WTC11 (cell line): ENCODE measurements at regions not wholly inside any gene's neighbourhood (a gene's known extent, or its start where the extent isn't known, plus 50 kb on each side); places are given as distances from the start of the nearest gene placed in this dataset.

Source experiments
- ATF1 ChIP-seq: sonication (generic); formaldehyde crosslinking; IDR thresholded peaks from 2 replicates; pipeline ENCODE4 v1.8.1; 2023; ENCODE audit warnings: mild to moderate bottlenecking, moderate library complexity, missing genetic modification reagents
- ATF6 ChIP-seq: sonication (generic); formaldehyde crosslinking; IDR thresholded peaks from 2 replicates; pipeline ENCODE4 v1.8.1; 2023; ENCODE audit warnings: mild to moderate bottlenecking, missing genetic modification reagents
- CTCF ChIP-seq: fragments of 200-600 bp; IDR thresholded peaks from 2 replicates; pipeline ENCODE4 v1.8.0; 2022; ENCODE audit warnings: antibody characterized with exemption
- FOXP1 ChIP-seq: sonication (generic); formaldehyde crosslinking; IDR thresholded peaks from 2 replicates; pipeline ENCODE4 v1.8.0; 2022; ENCODE audit warnings: missing genetic modification reagents, mild to moderate bottlenecking, moderate library complexity, borderline replicate concordance
- HMGXB4 ChIP-seq: sonication (generic); formaldehyde crosslinking; IDR thresholded peaks from 2 replicates; pipeline ENCODE4 v1.8.1; 2023; ENCODE audit warnings: mild to moderate bottlenecking, moderate library complexity, missing genetic modification reagents
- MAX ChIP-seq: sonication (generic); formaldehyde crosslinking; IDR thresholded peaks from 2 replicates; pipeline ENCODE4 v1.8.0; 2022; ENCODE audit warnings: mild to moderate bottlenecking, missing genetic modification reagents
- NR3C1 ChIP-seq: sonication (generic); formaldehyde crosslinking; conservative IDR thresholded peaks from 2 replicates; pipeline ENCODE4 v1.8.1; 2023; ENCODE audit warnings: low read depth, mild to moderate bottlenecking, missing genetic modification reagents
- STAT6 ChIP-seq: sonication (generic); formaldehyde crosslinking; conservative IDR thresholded peaks from 2 replicates; pipeline ENCODE4 v1.8.1; 2023; ENCODE audit warnings: mild to moderate bottlenecking, low read depth, missing genetic modification reagents, moderate library complexity
- TEAD1 ChIP-seq: sonication (generic); formaldehyde crosslinking; IDR thresholded peaks from 2 replicates; pipeline ENCODE4 v1.8.0; 2022; ENCODE audit warnings: mild to moderate bottlenecking, missing genetic modification reagents
- USF1 ChIP-seq: sonication (generic); formaldehyde crosslinking; IDR thresholded peaks from 2 replicates; pipeline ENCODE4 v1.8.0; 2022; ENCODE audit warnings: mild to moderate bottlenecking, missing genetic modification reagents
- ZNF138 ChIP-seq: sonication (generic); formaldehyde crosslinking; conservative IDR thresholded peaks from 2 replicates; pipeline ENCODE4 v1.8.1; 2022; ENCODE audit warnings: mild to moderate bottlenecking, moderate library complexity, missing genetic modification reagents
- TF ChIP-seq, protein P1 (sequence below): sonication (generic); formaldehyde crosslinking; conservative IDR thresholded peaks from 2 replicates; pipeline ENCODE4 v1.8.1; 2022; ENCODE audit warnings: mild to moderate bottlenecking, missing genetic modification reagents
- TF ChIP-seq, protein P2 (sequence below): sonication (generic); formaldehyde crosslinking; IDR thresholded peaks from 2 replicates; pipeline ENCODE4 v1.8.0; 2022; ENCODE audit warnings: mild to moderate bottlenecking, missing genetic modification reagents

- TF ChIP-seq CTCF (no peak), TEAD1 (CRISPR knock-in tag) (no peak), ATF1 (CRISPR knock-in tag) (no peak), USF1 (CRISPR knock-in tag) (no peak), NR3C1 (no peak), HMGXB4 (CRISPR knock-in tag) (no peak), MAX (CRISPR knock-in tag) (no peak), ATF6 (CRISPR knock-in tag) (no peak), FOXP1 (CRISPR knock-in tag) (no peak), STAT6 (CRISPR knock-in tag) (no peak), ZNF138 (CRISPR knock-in tag) (no peak)
- TF ChIP-seq, protein P1, sequence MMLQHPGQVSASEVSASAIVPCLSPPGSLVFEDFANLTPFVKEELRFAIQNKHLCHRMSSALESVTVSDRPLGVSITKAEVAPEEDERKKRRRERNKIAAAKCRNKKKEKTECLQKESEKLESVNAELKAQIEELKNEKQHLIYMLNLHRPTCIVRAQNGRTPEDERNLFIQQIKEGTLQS (CRISPR knock-in tag): no peak
- TF ChIP-seq, protein P2, sequence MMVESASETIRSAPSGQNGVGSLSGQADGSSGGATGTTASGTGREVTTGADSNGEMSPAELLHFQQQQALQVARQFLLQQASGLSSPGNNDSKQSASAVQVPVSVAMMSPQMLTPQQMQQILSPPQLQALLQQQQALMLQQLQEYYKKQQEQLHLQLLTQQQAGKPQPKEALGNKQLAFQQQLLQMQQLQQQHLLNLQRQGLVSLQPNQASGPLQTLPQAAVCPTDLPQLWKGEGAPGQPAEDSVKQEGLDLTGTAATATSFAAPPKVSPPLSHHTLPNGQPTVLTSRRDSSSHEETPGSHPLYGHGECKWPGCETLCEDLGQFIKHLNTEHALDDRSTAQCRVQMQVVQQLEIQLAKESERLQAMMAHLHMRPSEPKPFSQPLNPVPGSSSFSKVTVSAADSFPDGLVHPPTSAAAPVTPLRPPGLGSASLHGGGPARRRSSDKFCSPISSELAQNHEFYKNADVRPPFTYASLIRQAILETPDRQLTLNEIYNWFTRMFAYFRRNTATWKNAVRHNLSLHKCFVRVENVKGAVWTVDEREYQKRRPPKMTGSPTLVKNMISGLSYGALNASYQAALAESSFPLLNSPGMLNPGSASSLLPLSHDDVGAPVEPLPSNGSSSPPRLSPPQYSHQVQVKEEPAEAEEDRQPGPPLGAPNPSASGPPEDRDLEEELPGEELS: no peak
These were observed 541.0 kb downstream of the CDY2B start for GRCh38 chrY:17339028-17339427.
